ENCODE measurements at regions not wholly inside any gene's neighbourhood (a gene's known extent, or its start where the extent isn't known, plus 50 kb on each side); places are given as distances from the start of the nearest gene placed in this dataset.
"Not testable (repeated sequence)": the region's sequence is repeated elsewhere in the genome, so short reads cannot be mapped to it uniquely, and the experiment has no call there.

- TF ChIP-seq CTCF (conservative IDR thresholded peaks at IDR 0.05); EZH2 (IDR thresholded peaks at IDR 0.05; ENCODE audit: low read depth): not testable (repeated sequence)
These were observed 218.4 kb downstream of the PRELID2 start for GRCh38 chr5:145616739-145617138.
